GM18519 (cell line): ENCODE measurements at regions not wholly inside any gene's neighbourhood (a gene's known extent, or its start where the extent isn't known, plus 50 kb on each side); places are given as distances from the start of the nearest gene placed in this dataset.

Experiments used
- ATAC-seq: cut with Tn5 transposase; IDR thresholded peaks from one replicate; pipeline ENCODE4 v1.9.1; 2021; ENCODE audit warnings: mild to moderate bottlenecking, moderate library complexity; ENCODE audit not compliant: unreplicated experiment, low FRiP score

- no peak for ATAC-seq
Measured at GRCh38 chr10:131442271-131442670, 130.8 kb upstream of the TCERG1L start.

- no peak for ATAC-seq
Measured at GRCh38 chr10:131444286-131444685, 132.8 kb upstream of the TCERG1L start.

DNA sequence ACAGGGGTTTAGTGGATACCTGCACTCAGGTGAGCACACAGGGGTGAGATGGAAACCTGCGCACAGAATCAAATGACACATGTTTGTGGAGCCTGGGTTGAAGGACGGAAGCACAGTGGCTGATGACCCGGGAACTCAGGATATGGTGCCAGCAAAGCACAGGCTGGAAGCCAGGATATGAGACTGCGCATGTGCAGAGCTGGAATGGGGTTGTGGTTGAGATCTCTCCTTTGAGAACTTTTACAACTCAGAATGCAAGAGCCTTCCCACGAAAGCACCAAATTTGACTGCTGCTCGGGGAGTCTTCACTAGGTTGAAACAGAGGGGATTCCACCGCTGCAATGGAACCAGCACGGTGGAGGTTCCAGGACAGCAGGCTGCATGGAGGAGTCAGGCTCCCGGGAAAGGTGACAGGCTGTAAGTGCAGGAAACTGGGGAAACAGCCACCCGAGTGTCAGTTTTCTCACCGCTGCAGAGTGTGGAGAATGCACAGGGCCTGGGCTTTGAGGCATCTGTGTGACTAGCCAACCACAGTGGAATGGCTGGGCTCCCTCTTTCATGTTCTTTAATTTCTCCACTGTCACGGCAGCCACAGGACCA, 133.4 kb upstream of the TCERG1L start:
- no peak for ATAC-seq

DNA sequence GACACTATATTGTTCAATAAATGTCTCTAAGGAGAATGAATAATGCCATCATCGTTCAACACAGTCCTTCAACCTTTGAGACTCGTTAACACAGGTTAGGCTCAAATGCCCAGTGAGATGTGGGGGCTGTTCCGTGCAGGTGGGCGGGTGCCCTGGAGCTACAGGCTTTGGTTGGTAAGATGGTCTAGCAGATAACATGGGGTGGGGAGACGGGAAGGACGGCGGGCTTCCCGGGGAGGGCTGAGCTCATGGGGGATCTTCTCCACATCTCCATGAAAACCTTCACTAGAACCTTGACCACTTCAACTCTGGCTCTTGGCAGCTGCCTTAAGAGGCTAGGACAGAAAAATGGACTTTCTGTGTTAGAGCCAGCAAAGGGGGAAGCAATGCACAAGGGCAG, 134.1 kb upstream of the TCERG1L start:
- ATAC-seq = no peak

- no peak for ATAC-seq
Measured at GRCh38 chr10:131446171-131446570, 134.7 kb upstream of the TCERG1L start.

GRCh38 chr10:131448171-131448570, 136.7 kb upstream of the TCERG1L start:
- ATAC-seq = no peak

GRCh38 chr10:131448883-131449282, 137.4 kb upstream of the TCERG1L start:
- ATAC-seq = no peak

DNA sequence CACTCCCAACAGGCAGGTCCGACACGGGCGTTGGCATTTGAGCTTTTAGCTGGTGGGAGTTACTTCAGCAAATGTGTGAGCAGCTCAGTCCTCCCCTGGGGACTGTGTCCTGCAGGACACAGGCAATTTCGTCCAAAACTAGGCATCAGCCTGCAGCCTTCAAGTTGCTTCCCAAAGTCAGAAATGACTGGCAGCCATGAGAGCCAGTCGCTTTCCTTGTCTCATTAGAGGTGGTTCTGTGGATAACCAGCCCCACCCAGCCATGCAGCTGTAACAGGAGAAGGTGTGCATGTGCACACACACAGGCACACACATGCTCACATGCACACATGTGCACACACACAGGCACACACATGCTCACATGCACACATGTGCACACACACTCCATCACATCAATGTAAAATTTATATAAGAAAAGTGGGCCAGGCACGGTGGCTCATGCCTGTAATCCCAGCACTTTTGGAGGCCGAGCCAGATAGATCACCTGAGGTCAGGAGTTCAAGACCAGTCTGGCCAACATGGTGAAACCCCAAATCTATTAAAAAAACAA, 138.8 kb upstream of the TCERG1L start:
- ATAC-seq = no peak

DNA sequence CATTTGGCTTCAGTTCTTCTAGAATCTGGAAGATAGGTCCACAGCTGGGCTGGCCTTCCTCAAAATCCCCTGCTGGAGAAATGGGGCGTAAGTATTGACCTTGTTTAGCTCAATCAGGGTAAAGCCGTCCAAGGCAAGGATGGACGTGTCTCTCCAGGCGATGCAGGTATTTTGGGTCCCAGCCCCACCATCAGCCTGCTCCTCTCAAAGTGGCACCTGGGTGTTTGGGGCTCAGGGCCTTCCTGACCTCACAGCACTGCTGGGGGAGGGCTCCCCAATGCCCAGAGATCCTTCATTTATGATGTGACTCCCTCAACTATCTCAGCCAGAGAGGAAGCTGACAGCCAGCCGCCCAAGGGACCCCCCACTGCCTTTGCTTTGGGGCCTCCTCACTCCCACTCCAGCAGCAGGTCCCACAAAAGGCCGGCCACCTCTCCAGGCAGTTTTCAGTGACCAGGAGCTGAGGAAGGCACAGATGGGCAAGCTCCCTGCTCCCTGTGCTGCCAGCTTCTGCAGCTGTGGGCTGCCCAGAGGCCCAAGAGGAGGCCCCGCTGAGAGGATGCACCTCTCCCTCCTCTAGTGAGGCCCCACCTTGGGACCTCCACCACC, 140.0 kb upstream of the TCERG1L start:
- ATAC-seq = no peak

DNA sequence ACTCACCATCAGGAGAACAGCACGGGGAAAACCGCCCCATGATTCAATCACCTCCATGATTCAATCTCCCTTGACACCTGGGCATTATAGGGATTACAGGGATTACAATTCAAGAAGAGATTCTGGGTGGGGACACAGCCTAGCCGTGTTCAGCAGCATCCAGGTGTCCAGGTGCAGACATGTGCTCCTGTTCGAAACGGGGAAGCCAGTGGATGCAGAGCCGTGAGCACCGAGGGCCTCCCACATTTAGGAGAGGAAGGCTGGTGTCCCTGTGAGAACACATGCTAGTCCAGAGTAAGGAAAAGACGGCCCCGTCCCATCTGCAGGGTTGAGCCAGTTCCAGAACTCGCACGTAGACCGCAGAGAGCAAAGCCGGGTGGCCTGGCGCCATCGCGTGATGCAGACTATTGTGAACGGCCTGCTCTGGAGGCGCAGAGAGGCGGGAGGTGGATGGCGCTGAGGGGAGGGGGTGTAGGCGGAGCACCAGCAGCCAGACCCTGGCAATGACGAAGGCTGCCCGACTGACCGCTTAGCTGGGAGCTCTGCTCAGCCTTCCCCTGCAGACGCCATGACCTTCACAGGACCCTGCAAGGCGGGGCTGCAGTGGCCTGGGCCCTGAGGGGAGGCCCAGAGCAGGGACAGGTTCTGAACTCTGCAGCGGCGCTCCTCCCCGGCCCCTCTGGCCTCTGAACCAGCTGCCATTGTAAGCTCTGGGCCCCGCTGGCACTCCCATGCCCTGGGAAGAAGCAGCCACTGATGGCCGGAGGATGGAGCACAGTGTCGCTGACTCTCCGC, 141.6 kb upstream of the TCERG1L start:
- ATAC-seq = no peak

DNA sequence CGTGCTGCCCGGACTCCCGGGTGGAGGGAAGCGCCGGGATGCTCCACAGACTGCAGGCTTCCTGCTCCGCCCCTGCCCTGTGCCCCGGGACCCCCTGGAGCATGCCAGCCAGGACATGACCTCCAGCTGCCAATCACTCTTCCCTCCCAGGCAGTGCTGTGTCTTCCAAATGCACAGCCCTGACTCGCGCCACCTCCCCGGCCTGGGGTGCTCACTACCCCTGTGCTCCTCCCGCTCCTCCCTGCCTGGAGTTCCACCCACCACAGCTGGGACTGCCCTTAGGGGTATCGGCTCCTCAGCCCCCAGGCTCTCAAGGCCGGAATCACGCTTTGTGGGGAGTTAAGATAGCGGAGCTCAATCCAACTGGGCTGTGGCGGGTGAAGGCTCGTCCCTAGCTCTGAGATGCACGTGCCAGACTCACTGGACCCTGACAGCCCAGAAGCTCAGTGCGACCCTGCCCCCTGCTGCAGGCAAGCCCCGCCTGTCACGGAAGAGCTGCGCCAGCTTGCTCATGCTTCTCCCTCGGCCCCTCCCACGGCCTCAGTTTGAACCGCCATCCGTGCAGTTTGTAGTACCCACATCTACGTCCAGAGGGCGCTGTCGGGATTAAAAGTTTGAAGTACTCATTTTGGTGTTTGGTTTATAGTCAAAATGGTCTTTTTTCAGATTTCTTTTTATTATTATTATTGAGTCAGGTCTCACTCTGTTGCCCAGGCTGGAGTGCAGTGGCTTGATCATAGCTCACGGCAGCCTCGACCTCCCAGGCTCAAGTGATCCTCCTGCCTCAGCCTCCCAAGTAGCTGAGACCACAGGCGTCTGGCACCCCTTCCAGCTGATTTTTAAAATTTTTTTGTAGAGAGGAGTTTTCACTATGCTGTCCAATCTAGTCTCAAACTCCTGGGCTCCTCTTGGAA, 142.5 kb upstream of the TCERG1L start:
- no peak for ATAC-seq

DNA sequence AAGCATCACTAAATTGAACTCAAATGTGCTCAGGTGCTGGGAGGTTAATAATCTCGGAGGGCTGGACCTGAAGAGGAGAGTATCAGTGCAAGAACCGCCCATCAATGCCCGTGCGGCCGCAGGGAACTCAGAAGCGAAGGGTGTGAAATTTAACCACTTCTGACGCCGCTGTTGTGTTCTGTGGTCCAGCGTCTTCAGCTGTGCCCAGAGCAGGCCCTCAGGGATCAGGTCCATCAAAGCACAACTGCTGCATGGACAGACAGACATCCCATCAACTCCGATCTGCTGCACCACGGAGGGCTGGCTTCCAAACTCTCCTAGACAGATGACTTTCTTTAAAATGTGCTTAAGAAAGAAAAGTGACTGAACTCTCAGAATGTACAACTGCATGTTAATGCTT, 144.9 kb upstream of the TCERG1L start:
- no peak for ATAC-seq

- ATAC-seq = no peak
Measured at GRCh38 chr10:131461093-131461492, 149.6 kb upstream of the TCERG1L start.

DNA sequence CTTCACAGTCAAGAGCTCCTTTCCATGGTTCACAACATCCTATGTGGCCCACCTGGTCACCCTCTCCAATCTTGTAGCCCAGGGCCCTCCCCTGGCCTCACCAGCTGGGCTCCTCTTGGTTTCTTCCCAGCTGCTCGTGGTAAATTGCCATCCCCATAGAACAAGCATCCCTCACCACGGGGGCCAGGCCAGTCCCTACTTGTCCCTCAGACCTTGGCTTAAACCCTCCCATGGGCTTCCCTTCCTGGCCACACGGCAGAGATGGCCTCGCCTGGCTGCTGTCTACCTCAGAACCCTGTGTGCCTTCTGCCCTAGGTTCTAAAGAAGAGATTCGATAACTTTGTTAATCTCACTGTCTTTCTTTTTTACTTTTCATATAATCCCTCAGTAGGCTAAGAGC, 153.3 kb upstream of the TCERG1L start:
- no peak for ATAC-seq

GRCh38 chr10:131469551-131469950, 158.0 kb upstream of the TCERG1L start:
- no peak for ATAC-seq

DNA sequence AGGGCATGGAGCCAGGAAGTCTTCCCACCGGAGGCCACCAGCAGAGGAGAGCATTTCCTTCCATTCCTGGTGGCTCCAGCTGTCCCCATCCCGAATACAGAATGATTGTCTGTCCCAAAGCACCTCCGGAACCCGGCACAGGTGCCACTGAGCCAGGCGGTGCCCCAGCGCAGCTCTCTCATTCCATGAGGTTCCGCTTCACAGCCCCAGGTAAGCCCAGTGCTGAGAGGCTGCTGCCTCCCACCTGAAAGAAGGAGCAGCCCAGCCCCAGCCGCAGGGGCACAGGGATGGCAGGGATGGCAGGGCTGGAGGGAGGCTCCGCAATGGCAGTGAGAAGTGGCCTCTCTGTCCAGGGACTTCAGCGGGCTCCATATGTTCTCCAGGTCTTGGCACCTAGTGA, 162.1 kb upstream of the TCERG1L start:
- no peak for ATAC-seq

DNA sequence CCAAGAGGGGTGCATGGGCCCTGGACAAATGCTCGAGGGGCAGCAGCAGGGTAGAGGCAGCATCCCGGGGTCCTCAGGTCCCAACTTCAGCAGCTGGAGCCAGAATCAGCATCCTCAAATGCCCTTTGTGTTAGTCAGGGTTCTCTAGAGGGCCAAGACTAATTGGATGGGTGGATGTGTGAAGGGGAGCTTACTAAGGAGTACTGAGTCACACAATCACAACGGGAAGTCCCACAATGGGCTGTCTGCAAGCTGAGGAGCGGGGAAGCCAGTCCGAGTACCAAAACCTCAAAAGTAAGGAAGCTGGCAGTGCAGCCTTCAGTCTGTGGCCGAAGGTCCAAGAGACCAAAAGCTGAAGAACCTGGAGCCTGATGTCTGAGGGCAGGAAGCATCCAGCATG, 162.9 kb upstream of the TCERG1L start:
- ATAC-seq = no peak

GRCh38 chr10:131475043-131475442, 163.5 kb upstream of the TCERG1L start:
- no peak for ATAC-seq

DNA sequence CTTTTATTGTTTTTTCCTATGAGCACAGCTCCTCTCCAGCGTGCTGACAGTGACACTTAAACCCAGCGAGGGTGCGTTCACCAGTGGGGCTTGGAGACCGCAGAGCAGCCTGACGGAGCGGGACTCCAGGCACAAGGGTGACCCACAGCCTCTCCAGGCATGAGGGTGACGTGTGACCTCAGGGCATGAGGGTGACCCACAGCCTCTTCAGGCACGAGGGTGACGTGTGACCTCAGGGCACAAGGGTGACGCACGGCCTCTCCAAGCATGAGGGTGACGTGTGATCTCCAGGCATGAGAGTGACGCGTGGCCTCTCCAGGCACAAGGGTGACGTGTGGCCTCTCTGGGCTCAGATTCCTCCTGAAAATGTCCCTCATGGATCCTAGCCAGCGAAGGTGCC, 164.3 kb upstream of the TCERG1L start:
- ATAC-seq = no peak

DNA sequence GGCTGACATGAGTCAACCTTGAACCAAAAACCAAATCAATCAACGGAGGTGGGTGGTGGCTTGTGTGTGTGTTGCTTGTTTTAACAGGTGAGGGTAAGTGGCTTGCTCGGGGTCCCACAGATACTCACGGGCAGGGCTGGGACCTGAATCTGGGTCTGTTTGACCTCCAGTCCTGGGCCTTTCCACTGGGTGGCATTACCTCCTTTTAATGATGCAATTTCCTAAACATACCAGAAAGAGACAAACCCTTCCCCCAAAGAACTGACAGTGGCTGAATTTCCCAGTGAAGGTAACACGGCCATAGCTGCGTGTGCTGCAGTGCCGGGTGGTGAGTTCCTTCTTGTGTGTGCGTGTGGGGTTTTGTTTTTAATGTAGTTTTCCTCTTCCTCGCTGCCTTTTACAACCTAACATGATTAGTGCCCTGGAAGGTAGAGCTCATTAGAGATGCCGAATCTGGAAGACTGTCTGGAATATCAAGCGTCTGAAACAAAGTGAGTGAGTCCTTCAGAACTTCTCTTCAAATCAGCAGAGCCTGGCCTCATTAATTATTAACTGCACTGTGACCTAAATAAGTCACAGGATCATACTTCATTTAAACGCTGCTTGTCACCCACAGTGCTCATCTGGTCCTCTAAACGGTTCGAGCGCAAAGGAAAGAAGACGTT, 166.1 kb upstream of the TCERG1L start:
- ATAC-seq = no peak
